NCI-H748 (cell line): ENCODE measurements at regions not wholly inside any gene's neighbourhood (a gene's known extent, or its start where the extent isn't known, plus 50 kb on each side); places are given as distances from the start of the nearest gene placed in this dataset.
"Not testable (repeated sequence)": the region's sequence is repeated elsewhere in the genome, so short reads cannot be mapped to it uniquely, and the experiment has no call there.

ENCODE experiments used
- DNase-seq: peaks from one replicate; lab custom pipeline; 2025; ENCODE audit not compliant: unreplicated experiment; lab: John Stamatoyannopoulos, UW

DNA sequence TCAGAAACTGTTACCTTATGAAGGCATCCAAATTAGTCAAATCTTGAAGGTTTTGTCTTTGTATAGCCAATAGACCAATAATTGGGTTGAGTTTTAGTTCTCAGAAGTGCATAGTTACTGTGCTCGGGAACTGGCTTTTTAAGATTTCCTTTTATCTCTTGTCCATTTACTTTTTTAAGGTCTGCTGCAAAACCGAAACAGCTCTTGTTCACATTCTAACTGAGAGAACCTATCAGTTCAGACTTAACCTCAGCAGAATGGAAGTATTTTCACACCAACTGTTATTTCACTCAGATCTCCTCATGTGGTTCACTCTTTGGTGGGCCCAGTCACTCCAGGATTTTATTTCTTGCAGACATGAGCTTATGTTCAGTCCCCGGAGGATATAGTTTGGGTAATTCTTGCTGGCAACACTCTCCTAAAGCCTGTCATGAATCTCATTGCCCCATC is 55.5 kb downstream of the TPBG start:
- DNase-seq = no peak

DNA sequence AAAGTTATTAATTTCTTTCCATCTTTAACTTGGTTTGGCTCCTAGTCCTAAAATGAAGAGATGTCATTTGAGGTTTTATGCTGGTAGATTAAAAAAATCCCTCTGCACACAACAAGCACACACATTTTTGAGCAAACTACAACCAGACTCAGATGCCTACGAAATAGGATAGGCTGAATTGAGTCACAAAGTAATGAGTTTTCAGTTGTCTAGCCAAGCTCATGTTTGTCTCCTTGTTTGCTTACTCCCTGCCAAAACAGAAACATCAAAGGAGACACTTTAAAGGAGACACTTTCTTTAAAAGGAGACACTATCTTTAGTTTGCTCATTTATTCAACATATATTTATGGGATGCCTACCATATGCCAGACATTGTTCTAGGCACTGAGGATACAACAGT is 56.2 kb downstream of the TPBG start:
- no peak for DNase-seq

DNA sequence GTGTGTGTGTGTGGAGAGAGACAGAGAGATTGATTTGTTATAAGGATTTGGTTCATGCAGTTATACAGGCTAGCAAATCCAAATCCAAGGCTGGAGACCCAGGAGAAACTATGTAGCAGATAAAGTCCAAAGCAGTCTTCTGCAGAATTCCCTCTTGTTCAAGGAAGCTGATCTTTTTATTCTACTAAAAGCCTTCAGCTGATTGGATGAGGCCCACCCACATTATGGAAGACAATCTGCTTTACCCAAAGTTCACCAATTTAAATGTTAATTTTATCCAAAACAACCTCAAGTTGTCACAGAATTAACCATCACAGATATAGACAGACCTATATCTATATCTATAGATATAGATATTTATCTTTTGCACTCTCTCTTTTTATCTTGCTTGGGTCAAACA is 67.0 kb downstream of the TPBG start:
- no peak for DNase-seq

DNA sequence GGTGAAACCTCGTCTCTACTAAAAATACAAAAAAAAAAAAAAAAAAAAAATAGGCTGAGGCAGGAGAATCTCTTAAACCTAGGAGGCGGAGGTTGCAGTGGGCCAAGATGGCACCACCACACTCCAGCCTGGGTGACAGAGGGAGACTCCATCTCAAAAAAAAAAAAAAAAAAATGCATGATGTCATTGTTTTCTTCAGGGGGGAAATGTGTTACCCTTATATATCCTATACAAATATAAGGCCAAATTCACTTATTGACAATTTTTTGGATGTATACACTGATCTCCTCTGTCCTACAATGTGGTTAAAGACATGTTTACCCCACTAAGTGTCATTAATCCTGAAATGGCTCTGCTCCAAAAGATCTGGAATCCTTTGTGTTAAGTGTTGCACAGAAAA is 73.1 kb downstream of the TPBG start:
- DNase-seq = peak; percentile 69

DNA sequence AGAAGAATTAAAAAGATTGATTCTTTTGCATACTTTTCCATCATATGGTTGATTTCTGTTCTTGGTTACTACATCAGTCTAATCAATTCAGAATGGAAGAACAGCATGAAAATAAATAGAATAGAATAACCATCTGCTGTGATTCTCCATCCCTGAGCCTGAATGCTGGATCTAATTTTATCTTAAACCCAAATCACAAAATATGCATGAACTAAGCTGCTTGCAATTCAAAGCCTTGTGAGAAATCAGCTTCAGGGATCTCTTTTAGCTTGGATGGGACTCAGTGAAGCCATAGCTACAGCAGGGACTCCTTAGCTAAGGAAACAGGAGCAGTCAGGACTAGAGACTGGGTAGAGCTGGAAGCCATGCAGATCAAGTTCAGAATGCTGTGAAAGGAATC is 74.1 kb downstream of the TPBG start:
- DNase-seq = no peak

DNA sequence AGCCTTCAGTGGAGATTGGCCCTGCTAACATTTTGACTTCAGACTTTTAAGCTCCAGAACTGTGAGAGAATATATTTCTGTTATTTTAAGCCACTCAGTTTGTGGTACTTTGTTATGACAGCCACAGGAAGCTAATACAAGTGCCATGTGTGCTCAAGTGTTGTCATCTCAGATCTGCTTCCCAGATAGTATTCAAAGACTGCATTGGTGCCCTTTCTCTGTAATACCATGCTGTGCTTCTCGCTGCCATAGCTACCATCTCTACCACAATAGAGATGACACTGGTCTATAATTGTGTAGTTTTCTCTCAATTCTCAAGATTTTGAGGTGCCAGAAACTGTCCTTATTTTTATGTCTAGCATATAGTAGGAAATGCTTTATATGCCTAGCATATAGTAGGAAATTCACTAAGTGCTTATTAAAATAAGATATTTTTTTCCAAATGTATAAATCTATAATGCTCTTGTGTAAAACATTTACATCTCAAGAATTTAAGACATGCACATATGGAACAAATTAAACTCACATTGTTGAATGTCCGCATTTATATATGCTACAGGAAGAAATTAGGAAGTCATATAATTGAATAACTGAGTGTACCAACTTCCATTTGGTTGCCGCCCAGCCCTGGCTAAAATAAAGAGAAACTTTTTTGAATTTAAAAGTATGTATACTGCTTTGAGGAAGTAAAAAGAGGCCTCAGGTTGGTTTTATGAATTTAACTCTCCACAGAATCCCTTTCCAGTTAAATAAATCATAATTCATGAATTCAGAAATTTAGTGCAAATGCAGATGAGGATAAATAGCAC is 77.6 kb downstream of the TPBG start:
- DNase-seq = peak; percentile 66

DNA sequence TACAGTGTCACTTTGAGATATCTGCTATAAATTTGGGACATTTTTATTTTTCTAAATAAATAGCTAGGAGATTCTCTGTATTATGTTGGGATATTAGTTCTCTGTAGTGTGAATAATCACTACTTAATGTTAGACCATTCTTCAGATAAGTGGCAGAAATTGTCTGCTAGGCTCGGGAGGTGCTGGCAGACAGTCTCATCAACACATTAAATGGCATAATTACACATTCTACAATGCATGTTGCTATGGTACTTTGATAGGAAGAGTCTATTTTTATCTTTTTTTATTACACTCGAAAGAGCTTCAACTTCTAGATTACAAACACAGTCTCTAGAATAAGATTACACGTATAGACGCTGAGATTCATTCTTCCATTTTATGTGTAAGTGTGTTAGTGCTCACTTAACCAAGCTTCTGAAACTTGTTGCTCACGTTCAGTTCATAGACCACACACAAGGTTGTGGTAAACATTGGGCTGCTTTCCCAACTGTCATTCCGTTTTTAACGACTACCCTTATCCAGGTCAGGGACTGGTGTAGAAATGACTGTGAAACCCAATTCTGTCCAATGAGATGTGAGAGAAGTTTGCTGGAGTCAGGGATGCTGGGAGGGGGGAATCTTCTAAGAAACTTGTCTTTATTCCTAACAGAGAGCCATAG is 78.6 kb downstream of the TPBG start:
- peak; percentile 73 for DNase-seq

DNA sequence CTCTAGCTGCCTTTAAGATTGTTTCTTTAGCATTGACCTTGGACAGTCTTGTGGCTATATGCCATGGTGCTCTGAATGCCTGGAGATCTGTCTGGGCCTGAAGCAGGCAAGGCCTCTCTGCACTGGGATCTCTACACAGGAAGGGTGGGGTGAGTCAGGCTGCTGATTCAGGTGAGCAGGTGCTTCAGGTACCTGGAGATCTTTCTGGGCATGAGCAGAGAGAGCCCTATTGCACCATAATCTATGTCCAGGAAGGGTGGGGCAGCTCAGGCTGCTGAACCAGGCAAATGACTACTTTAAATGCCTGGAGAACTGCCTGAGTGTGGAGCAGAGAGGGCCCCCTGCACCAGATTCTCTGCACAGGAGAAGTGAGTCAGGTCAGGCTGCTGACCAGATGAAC is 94.5 kb downstream of the TPBG start:
- peak; percentile 13 for DNase-seq

DNA sequence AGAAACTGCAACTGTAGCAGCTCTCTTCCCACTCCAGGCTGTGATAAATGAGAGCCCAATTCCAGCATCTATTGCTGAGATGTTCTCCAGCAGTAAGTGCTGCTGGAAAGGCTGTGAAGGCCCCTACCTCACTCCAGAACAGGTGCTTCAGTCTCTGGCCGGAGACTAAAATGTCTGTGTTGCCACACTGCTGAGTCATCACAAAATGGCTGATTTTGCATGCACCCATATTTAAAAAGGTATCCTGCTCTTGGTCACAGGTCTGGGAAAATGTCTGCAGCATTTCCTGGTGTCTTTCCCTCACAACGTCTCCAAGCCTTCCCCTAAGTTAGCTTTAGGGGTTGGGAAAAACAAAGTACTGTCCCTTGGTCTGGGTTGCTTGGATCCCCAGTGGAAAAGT is 95.1 kb downstream of the TPBG start:
- DNase-seq = no peak

DNA sequence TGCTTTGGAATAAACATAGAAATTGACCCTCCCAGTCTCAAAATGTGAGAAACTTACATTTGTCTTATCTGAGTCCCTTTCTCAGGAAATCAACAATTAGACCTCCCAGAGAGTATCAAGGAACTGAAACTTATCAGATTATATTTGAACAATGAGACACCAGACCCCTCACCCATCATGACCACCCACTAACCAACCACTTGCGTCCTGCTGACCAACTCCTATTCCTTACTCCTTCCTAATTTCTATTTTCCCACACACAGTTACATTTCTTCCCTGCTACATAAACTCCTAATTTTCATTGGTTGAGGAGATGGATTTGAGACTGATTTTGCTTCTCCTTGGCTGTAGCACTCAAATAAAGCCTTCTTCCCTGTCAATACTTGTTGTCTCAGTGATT is 97.9 kb downstream of the TPBG start:
- DNase-seq = no peak

DNA sequence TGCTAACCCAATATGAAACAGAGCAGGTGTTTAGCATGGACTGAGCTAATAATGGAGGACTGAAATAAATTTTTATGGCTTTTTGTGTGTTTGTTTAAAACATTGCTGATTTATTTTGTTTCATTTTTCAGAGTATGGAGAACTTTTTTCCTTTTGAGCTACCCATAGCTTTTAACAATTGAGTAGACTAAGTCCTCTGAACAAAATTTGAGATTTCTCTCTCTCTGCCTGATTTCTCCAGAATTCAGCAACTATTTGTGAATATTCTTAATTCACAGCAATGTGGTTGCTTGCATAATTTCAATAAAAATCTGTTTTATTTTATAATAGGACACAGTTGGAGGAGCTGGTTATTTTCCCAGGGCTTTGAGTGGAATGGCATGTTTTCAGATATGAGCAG is 103.7 kb downstream of the TPBG start:
- peak; percentile 5 for DNase-seq

DNA sequence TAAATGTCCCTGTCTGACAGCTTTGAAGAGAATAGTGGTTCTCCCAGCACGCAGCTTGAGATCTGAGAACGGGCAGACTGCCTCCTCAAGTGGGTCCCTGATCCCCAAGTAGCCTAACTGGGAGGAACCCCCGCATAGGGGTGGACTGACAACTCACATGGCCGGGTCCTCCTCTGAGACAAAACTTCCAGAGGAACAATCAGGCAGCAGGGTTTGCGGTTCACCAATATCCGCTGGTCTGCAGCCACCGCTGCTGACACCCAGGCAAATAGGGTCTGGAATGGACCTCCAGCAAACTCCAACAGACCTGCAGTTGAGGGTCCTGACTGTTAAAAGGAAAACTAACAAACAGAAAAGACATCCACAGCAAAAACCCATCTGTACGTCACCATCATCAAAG is 106.5 kb downstream of the TPBG start:
- DNase-seq = not testable (repeated sequence)

DNA sequence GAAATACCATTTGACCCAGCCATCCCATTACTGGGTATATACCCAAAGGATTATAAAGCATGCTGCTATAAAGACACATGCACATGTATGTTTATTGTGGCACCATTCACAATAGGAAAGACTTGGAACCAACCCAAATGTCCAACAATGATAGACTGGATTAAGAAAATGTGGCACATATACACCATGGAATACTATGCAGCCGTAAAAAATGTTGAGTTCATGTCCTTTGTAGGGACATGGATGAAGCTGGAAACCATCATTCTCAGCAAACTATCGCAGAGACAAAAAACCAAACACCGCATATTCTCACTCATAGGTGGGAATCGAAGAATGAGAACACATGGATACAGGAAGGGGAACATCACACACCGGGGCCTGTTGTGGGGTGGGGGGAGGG is 111.5 kb downstream of the TPBG start:
- DNase-seq = not testable (repeated sequence)

DNA sequence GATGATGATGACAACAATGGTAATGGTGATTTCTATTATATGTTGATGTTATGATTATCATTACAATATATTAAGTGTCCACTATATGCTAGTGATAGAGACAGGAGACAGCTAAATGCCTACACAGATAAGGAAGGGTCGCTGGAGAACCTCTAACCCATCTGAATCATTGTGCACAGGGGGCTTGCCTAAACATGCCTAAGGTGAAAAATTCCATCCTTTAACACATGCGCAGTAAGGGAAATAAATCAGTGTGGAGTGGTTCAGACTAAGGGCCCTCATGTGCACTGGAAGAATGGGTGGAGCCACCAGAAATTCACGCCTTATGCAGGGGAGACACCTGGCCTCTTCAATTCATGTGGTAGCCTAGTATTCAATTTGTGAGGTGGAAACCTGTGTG is 120.4 kb downstream of the TPBG start:
- DNase-seq = no peak

DNA sequence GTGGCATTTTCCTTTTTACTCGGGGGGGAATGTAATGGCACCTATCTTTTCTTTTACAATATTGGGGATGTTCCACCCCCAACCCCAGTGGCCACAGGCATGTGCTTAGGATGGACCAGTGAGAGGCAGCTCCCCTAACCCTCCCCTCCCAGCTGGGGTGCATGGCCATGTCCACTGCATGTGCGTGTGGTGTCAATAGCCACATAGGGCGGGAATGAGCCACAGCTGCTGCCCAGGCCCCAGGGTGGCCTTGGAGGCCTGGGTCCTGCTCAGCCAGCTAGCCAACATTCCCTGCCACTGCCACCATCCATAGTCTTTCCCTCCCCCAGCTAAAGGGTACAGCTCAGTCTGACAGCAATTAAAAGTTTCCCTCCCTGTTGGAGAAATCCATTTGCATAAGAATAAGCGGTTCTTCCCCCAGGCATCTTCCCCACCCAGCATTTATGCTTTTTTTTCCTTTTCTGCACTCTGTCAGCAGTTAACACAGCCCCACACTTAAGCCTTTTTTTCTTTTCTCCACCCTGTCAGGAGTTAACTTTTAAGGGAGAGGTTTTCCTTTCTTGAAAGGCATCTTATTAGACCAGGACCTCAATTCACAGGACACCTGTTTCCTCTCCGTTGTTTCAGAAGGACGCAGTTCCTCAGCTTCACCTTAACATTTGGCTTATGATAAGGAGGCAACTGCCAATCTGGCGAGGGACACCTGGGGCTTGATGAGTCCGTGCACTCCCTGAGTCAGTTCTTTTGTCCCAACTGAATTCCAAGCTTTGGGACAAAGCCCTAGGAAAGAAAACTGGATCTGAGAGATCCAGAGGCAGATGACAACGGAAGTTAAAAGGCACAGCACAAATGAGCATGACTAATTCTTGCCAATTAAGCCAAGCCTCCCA is 121.4 kb downstream of the TPBG start:
- no peak for DNase-seq

DNA sequence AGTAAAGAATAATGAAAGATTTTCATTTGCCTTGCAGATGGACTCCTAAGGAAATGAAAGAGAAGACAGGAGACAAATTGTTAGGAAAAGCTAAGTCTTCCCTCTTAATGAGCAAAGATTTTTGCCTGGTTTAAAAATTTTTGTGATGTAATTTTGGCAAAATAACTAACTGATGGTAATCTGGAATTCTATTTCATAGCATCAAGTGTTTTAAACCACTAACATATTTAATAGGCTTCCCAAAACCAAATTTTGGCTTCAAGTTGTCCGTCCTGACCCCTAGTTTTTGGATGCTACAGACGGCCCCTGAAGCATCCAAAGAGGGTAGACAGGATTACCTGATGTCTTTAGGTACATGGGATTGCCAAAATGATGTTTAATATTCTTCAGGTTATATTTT is 124.3 kb downstream of the TPBG start:
- no peak for DNase-seq

DNA sequence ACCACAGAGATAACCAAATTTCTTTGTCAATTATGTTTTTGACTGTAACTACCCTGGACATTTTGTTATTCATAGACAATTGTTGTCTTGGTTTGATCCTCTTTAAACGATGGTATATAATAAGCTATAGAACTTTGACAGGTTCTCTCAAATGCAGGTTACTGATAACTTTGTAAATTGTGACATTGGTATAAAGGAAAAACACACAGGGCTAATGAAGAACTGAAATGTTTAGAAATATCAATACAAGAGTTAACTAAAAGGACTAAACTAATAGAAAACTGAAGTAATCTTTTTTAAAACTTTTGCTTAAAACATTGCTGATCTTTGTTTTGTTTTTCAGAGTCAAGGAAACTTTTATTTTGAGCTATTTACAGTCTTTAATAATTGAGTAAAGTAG is 124.8 kb downstream of the TPBG start:
- DNase-seq = no peak

DNA sequence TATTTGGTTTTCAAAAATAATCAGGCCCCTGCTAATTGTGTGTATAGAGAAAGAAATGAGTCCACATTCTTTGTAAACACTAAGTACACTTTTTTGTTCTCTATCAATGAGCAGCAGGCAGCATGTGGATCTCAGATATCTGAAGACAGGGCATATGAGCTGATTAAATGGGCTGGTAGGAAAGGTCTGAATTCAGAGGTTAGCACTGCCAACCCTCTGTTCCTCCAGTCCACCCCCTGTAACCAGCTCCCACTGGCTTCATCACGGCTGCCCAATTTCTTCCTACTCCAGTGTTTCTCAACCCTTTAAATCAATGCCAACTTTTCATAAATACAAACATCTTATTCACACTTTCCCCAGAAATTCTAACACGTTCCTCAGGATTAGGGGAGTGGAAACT is 128.5 kb downstream of the TPBG start:
- DNase-seq = peak; percentile 81

DNA sequence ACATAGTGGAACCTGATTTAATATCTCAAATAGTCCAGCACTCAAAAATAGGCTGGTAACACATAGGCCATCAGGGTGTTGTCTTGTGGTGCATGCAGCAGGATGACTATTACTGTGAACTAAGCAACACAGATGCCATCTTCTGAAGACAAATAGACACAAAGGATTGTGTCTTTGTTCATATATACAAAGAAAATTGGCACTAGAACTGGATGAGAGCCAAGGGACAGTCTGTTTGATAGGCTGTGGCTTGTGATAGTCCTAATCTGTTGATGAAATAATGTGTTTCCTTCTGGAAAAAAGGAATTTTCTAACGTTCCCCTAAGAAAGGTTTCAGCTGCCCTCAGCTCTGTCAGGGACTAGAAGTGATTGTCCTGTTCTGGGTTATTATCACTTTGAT is 129.8 kb downstream of the TPBG start:
- peak; percentile 87 for DNase-seq

DNA sequence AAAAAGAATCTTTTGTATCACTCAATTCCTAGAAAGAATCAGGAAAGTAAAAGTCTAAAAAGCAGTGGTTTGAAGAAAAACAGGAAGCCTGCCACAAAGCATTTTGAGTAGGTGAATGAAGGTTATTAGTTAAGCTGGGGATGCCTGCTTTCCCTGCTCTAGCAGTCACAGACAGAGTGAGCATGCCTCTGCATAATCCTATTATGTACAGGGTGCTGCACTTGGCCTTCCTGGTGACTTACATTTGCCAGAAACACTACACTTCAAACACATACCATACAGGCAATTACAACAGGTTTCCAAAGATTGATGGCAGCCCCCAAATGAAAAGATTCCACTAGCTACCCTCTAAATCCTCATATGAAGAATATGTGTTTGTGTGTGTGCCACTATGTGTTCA is 130.8 kb downstream of the TPBG start:
- peak; percentile 46 for DNase-seq

DNA sequence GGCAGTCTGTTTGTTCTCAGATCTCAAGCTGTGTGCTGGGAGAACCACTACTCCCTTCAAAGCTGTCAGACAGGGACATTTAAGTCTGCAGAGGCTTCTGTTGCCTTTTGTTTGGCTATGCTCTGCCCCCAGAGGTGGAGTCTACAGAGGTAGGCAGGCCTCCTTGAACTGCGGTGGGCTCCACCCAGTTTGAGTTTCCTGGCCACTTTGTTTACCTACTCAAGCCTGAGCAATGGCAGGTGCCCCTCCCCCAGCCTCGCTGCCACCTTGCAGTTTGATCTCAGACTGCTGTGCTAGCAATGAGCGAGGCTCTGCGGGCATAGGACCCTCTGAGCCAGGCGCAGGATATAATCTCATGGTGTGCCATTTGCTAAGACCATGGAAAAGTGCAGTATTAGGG is 138.3 kb downstream of the TPBG start:
- DNase-seq = not testable (repeated sequence)

DNA sequence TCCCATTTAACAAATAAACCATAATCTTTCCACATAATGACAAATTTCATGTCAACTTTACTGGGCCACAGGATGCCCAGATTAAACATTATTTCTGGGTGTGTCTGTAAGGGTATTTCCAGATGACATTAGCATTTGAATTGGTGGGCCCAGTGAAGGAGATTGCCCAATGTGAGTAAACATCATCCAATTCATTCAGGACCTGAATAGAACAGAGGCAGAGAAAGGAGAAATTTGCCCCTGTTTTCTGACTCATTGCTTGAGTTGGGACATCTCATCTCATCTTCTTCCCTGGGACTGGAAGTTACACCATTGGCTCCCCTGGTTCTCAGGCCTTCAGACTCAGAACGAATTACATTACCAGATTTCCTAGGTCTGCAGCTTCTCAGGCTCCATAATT is 142.9 kb downstream of the TPBG start:
- DNase-seq = no peak
